Loucy (cell line): ENCODE measurements at regions not wholly inside any gene's neighbourhood (a gene's known extent, or its start where the extent isn't known, plus 50 kb on each side); places are given as distances from the start of the nearest gene placed in this dataset.

Experiments
- H2AFZ ChIP-seq: fragments of 200-600 bp; sonication (generic); 2 replicates; pipeline ENCODE4 v1.6.0; 2016; ENCODE audit warnings: antibody characterized with exemption, mild to moderate bottlenecking, low read length, moderate library complexity
- H3F3A ChIP-seq: fragments of 200-600 bp; 2 replicates; pipeline ENCODE4 v1.6.0; 2016; ENCODE audit warnings: antibody characterized with exemption, low read depth, mild to moderate bottlenecking
- H3K27me3 ChIP-seq: fragments of 200-600 bp; sonication (generic); 2 replicates; pipeline ENCODE4 v1.6.1; 2014; ENCODE audit warnings: low read length, mild to moderate bottlenecking; ENCODE audit not compliant: insufficient read depth, poor library complexity, severe bottlenecking
- H3K36me3 ChIP-seq: fragments of 200-600 bp; sonication (generic); 2 replicates; pipeline ENCODE4 v1.6.1; 2016; ENCODE audit warnings: low read length; ENCODE audit not compliant: insufficient read depth
- H3K4me1 ChIP-seq: fragments of 200-600 bp; sonication (generic); 2 replicates; pipeline ENCODE4 v1.5.1; 2014; ENCODE audit warnings: low read length, mild to moderate bottlenecking; ENCODE audit not compliant: insufficient read depth, poor library complexity, severe bottlenecking
- H3K4me2 ChIP-seq: fragments of 200-600 bp; sonication (generic); 2 replicates; pipeline ENCODE4 v1.6.0; 2014; ENCODE audit warnings: antibody characterized with exemption, low read length, low read depth, mild to moderate bottlenecking; ENCODE audit not compliant: poor library complexity, severe bottlenecking
- H3K4me3 ChIP-seq: fragments of 200-600 bp; sonication (generic); 2 replicates; pipeline ENCODE4 v1.5.1; 2014; ENCODE audit warnings: low read length, mild to moderate bottlenecking, mixed read lengths; ENCODE audit not compliant: poor library complexity, severe bottlenecking
- H3K79me2 ChIP-seq: fragments of 200-600 bp; sonication (generic); 2 replicates; pipeline ENCODE4 v1.6.1; 2014; ENCODE audit warnings: low read length; ENCODE audit not compliant: insufficient read depth
- H3K9ac ChIP-seq: fragments of 200-600 bp; sonication (generic); 2 replicates; pipeline ENCODE4 v1.6.0; 2014; ENCODE audit warnings: mild to moderate bottlenecking, low read depth, low read length, moderate library complexity; ENCODE audit not compliant: poor library complexity, severe bottlenecking
- H3K9me2 ChIP-seq: fragments of 200-600 bp; sonication (generic); replicated peaks from 2 replicates; pipeline ENCODE4 v1.6.1; 2016; ENCODE audit warnings: low read depth, low read length, mixed read lengths
- H3K9me3 ChIP-seq: fragments of 200-600 bp; sonication (generic); 2 replicates; pipeline ENCODE4 v1.6.1; 2014; ENCODE audit warnings: mild to moderate bottlenecking, antibody characterized with exemption, low read length, low read depth; ENCODE audit not compliant: insufficient read depth
- H4K20me1 ChIP-seq: fragments of 200-600 bp; sonication (generic); 2 replicates; pipeline ENCODE4 v1.6.0; 2014; ENCODE audit warnings: antibody characterized with exemption, low read length, mild to moderate bottlenecking; ENCODE audit not compliant: insufficient read depth, poor library complexity, severe bottlenecking
- CTCF ChIP-seq: fragments of 200-600 bp; sonication (generic); conservative IDR thresholded peaks from 2 replicates; pipeline ENCODE4 v1.5.1; 2014; ENCODE audit warnings: mild to moderate bottlenecking, antibody characterized with exemption, low read length
- EZH2phosphoT487 ChIP-seq: fragments of 200-600 bp; IDR thresholded peaks from 2 replicates; pipeline ENCODE4 v1.6.1; 2018; ENCODE audit warnings: antibody characterized with exemption, mild to moderate bottlenecking, moderate library complexity, borderline replicate concordance

GRCh38 chr18:38330573-38330972, 765.0 kb upstream of the CELF4 start:
- no peaks in the 10 kb centered on the region for H3F3A ChIP-seq
- H3K4me2 ChIP-seq, result no peak overlapping the region
- H3K36me3 ChIP-seq, result no peaks in the 10 kb centered on the region
- no peak for TF ChIP-seq EZH2phosphoT487
- TF ChIP-seq CTCF, result no peak
- no peaks in the 10 kb centered on the region for H4K20me1 ChIP-seq
- no peaks in the 10 kb centered on the region for H3K4me1 ChIP-seq
- no peak overlapping the region for H3K9ac ChIP-seq
- H2AFZ ChIP-seq, result no peak overlapping the region
- H3K4me3 ChIP-seq, result no peak overlapping the region
- no peaks in the 10 kb centered on the region for H3K79me2 ChIP-seq
- no peaks in the 10 kb centered on the region for H3K27me3 ChIP-seq
- H3K9me2 ChIP-seq, result no peaks in the 10 kb centered on the region
- no peaks in the 10 kb centered on the region for H3K9me3 ChIP-seq

GRCh38 chr18:38329145-38329544, 763.5 kb upstream of the CELF4 start:
- Histone ChIP-seq H3K79me2 (no peaks in the 10 kb centered on the region), H3K4me2 (no peak overlapping the region), H3K4me3 (no peak overlapping the region), H3K4me1 (no peaks in the 10 kb centered on the region), H4K20me1 (no peaks in the 10 kb centered on the region), H3F3A (no peaks in the 10 kb centered on the region), H3K9ac (no peak overlapping the region), H3K27me3 (no peaks in the 10 kb centered on the region), H3K9me3 (no peaks in the 10 kb centered on the region), H2AFZ (no peak overlapping the region), H3K9me2 (no peaks in the 10 kb centered on the region), H3K36me3 (no peaks in the 10 kb centered on the region)
- no peak for TF ChIP-seq EZH2phosphoT487
- no peak for TF ChIP-seq CTCF

- no peaks in the 10 kb centered on the region for H3K79me2 ChIP-seq
- no peak overlapping the region for H3K4me2 ChIP-seq
- no peak overlapping the region for H2AFZ ChIP-seq
- no peaks in the 10 kb centered on the region for H4K20me1 ChIP-seq
- no peak overlapping the region for H3K9ac ChIP-seq
- H3F3A ChIP-seq, result no peaks in the 10 kb centered on the region
- H3K4me1 ChIP-seq, result no peaks in the 10 kb centered on the region
- TF ChIP-seq EZH2phosphoT487 (no peak), CTCF (no peak)
- H3K36me3 ChIP-seq, result no peaks in the 10 kb centered on the region
- no peaks in the 10 kb centered on the region for H3K27me3 ChIP-seq
- H3K9me2 ChIP-seq, result no peaks in the 10 kb centered on the region
- H3K4me3 ChIP-seq, result no peak overlapping the region
- H3K9me3 ChIP-seq, result no peaks in the 10 kb centered on the region
Measured at GRCh38 chr18:38322206-38322605, 756.6 kb upstream of the CELF4 start.
